HG02970 (cell line): ENCODE measurements at regions not wholly inside any gene's neighbourhood (a gene's known extent, or its start where the extent isn't known, plus 50 kb on each side); places are given as distances from the start of the nearest gene placed in this dataset.
"Not testable (repeated sequence)": the region's sequence is repeated elsewhere in the genome, so short reads cannot be mapped to it uniquely, and the experiment has no call there.

ENCODE experiments used
- ATAC-seq: cut with Tn5 transposase; IDR thresholded peaks from one replicate; pipeline ENCODE4 v1.9.1; 2021; ENCODE audit warnings: mild to moderate bottlenecking, moderate library complexity, moderate number of reproducible peaks; ENCODE audit not compliant: unreplicated experiment, low FRiP score

DNA sequence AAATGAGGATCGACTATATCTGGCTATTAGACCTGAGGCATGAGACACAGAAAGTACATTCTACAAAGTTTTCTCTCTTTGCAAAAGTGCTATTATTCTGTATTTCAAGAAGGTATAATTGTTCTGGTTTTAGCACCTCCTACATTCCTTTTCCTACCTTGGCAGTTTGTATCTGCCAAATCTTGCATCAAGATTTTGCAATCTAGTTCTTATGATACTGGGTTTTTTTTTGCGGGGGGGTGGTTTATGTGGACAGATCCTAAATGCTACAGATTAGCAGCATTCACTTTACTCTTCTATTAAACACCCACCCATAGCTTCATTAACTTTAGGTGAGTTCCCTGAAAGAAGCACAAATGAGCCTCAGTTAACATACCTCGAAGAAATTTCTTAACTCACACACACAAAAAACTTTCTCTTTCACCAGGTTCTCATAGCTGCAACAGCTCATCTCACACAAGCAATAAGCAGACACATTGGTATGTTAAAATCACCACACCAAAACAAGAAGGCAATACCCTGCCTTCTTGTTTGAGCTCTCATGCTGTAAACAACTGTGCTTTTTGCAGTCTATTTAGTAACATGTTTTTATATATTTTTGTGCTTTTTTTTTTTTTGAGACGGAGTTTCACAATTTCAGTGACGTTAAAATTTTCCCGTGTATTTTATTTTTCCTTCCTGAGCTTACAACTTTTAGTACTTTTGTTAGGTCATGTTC is 73.0 kb upstream of the VGLL4 start:
- ATAC-seq: no peak

DNA sequence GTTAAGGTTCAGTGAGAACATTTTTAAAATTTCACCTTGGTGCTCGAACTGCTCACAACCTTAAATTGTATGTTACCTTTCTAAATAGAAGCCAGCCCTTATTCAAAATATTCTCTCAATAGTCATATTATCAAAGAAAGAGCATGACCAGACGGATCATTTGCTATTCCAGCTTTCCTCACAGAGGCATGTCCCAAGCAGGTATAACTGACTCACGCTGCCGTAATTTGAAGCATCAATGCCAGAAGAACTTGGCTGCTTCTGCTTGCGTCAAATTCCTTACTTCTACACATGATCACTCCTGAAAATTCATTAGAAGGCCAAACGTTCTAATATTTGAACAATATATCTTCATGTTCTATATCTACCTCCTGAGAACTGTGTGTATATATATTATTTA is 69.5 kb upstream of the VGLL4 start:
- no peak for ATAC-seq

DNA sequence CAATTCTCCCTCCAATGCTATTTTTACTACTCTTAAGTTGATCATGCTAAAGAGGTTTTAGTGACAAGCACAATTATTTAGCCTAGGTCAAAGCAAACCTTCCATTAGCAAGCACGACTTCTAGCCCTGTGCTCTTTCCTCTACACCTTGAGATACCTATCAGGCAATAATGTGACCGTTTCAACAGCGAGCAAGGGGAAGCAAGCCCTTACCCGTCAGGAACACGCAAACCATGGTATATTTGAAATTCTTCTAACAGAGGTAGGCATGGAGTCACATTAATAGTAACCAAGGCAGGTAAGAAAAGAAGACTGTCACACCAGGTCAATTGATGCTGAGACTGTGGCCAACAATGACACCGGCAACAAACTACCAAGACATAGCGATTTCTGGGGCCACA is 68.9 kb upstream of the VGLL4 start:
- no peak for ATAC-seq

DNA sequence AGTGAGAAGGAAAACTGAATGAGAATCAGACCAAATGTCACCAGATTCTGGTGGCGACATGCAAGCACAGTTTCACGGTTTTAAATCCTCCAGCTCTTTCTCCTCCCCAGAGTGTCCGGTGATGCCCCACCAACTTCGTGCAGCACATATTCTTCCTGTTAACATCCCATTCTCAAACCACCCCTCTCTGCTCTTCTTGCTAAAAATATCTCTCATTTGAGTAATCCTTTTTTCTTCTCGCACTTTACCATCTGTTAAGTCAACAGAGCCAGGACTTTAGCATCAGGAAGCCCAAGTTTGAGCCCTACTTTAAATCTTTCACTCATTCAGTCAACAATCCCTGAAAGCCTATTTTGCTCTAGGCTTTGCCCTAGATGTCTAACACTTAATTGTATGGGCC is 68.2 kb upstream of the VGLL4 start:
- ATAC-seq: no peak

DNA sequence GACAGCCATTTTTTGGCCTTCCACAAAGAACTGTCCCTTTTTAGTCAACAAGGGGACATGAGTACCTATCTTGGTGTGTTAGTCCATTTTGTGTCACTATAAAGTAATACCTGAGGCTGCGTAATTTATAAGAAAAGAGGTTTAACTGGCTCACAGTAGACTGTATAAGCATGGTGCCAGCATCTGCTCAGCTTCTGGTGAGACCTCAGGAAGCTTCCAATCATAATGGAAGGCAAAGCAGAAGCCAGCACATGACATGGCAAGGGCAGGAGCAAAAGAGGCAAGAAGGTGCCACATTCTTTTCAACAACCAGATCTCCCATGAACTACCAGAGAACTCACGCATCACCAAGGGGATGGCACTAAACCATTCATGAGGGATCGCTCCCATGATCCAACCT is 66.1 kb upstream of the VGLL4 start:
- ATAC-seq: no peak

DNA sequence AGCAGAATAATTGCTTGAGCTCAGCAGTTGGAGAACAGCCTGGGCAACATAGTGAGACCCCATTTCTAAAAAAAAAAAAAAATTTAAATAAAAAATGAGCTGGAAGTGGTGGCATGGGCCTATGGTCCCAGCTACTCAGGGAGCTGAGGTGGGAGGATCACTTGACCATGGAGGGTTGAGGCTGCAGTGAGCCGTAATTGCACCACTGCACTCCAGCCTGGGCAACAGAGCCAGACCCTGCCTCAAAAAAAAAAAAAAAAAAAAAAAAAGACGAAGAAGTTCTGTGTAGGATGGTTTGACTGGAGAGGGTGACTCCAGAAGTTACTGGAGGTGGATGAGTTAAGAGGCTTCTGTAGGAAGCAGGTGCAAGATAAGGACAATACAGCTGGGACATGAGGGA is 63.4 kb upstream of the VGLL4 start:
- not testable (repeated sequence) for ATAC-seq

DNA sequence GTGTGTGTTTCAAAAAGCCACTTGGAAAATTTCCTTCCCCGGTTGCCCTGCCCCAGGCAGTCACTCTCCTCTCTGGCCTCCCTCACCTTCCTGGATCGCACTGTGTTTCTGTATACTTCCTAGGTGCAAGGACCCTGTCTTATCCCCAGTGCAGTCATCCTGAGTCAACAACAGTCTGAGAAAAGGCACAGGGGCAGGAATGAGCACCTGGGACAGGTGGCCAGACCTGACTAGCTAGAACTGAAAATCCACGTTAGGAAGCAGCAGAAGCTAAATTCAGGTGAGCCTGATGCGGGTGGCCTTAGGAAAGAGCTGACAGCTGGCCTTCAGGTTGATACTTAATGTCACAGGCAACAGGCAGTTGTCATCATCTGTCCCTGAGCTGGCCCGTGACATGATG is 62.9 kb upstream of the VGLL4 start:
- no peak for ATAC-seq

DNA sequence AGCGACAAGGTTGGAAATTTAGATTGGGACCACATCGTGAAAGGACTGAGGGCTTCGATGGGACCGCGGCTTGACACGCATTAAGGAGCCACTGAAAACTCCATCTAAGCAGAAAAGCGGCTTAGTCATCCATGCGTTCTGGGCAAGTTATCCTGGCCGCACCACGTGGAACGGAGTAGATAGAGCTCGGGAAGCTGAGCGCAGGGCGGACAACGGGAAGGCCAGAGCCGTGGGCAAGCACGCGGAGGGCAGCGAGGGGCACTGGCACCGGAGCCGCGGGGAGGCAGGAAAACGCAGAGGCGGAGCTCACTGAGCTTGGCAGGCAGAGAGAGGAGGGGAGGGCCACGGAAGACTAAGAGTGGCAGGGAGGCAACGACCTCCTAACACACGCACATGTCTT is 61.3 kb upstream of the VGLL4 start:
- no peak for ATAC-seq

DNA sequence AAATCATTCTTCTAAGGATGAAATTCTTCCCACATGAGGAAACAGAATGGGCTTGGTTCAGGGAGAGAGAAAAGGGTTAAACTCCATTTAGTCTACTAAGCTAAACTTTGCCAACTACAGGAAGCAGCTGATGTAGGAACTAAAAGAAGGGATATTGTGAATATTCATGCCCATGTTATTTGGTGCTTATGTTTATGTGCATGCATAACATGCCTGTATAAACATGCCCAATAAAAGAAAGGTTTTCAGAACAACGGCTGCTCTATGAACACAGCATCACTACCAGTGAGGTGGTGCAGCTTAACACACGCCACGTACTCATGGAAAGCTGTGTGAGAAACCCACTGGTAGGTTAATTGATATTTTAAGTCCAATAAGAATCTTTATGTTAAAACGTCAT is 59.4 kb upstream of the VGLL4 start:
- ATAC-seq: no peak

DNA sequence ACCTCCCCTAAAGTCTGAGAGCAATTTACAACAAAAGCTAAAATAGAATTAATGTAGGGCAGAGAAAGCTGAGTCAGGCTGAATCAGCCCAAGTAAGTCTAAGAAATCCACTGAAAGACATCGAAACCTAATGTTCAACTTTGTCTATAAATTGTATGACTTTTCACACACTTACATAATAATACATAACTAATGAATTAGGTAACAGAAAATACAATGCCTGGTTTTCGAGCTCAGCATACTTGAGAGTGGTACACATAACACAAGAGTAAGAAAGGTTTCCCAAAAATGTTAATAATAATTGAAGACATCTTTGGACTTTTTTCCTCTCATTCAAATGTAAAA is 55.3 kb upstream of the VGLL4 start:
- no peak for ATAC-seq

DNA sequence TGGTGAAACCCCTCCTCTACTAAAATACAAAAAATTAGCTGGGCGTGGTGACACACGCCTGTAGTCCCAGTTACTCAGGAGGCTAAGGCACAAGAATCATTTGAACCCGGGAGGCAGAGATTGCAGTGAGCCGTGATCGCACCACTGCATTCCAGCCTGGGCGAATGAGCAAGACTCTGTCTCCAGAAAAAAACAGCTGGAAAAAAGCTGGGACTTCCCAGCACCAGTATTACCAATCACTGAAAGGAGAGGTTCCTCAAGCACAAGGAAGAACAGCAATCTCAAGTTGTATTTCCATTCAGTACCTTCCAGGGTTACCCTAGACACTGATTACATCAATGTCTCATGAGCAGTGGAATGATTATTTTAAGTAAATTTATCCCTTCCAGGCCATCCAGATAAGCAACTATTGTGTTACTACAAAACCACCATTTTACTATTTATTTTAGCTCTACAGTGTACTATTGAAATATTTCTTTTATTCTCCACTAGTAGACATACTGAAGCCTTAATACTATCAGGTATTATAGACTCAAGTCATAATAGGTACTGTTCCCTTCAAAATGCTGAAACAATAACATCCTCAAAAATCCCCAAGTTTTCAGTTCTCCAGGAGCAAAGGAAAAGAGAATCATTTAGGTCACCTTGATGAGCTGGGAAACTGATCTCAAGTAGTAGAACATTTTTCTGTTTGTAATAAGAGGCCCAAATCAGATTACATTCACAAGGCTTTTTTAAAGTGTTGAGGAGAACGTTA is 54.8 kb upstream of the VGLL4 start:
- no peak for ATAC-seq

DNA sequence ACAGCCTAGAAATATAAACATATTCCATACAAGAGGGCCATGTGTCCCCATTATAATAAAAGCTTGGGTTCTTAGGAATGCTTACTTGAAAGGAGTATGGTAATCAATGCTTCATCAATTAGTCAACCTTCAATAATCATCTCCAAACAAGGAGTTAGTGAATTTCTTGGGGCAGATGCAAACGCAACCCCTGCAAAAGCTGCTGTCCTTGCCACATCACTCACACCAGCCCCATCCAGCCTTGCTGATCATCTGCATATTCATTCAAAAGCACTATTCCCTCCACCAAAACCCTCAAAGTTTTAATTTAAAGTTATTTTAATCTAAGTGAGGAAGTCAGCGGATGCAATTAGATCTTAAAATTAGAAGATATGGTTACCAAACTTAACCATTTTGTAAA is 54.0 kb upstream of the VGLL4 start:
- no peak for ATAC-seq

DNA sequence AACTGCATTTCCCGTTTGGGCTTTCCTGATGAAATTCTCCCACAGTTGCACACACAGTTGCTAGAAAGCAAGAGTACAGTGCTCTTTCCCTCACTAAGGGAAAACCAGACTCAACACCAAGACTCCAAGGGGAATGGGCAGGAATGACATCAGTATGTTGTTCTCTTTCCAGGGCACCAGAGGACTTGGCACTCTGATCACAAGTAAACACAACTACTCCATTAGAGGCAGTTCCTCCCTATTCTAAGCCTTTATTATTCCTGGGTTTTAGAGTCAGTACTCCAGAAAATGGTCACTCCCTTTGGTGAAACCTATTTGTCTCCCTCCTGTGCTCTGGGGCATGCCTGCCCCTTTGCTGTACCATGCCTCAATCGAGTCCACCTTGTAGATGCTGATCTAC is 52.3 kb upstream of the VGLL4 start:
- no peak for ATAC-seq
